HuH-7 (cell line): ENCODE measurements at regions not wholly inside any gene's neighbourhood (a gene's known extent, or its start where the extent isn't known, plus 50 kb on each side); places are given as distances from the start of the nearest gene placed in this dataset.
"Not testable (repeated sequence)": the region's sequence is repeated elsewhere in the genome, so short reads cannot be mapped to it uniquely, and the experiment has no call there.

ENCODE experiments used
- DNase-seq: peaks from one replicate; pipeline ENCODE4 v3.0.0; 2011; ENCODE audit warnings: low spot score

DNA sequence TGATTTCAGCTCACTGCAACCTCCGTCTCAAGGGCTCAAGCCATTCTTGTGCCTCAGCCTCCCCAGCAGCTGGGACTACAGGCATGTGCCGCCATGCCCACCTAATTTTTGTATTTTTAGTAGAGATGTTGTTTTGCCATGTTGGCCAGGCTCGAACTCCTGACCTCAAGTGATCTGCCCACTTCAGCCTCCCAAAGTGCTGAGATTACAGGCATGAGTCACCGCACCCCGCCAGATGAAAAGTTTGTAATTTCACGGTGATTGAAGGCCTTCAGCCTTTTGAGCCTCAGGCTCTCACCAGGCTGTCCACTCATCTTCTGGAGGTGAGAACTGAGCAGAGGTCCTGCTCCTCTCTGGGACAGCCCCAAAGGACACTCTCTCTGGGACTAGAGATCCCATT is 103.2 kb downstream of the HIF1AN start:
- not testable (repeated sequence) for DNase-seq

DNA sequence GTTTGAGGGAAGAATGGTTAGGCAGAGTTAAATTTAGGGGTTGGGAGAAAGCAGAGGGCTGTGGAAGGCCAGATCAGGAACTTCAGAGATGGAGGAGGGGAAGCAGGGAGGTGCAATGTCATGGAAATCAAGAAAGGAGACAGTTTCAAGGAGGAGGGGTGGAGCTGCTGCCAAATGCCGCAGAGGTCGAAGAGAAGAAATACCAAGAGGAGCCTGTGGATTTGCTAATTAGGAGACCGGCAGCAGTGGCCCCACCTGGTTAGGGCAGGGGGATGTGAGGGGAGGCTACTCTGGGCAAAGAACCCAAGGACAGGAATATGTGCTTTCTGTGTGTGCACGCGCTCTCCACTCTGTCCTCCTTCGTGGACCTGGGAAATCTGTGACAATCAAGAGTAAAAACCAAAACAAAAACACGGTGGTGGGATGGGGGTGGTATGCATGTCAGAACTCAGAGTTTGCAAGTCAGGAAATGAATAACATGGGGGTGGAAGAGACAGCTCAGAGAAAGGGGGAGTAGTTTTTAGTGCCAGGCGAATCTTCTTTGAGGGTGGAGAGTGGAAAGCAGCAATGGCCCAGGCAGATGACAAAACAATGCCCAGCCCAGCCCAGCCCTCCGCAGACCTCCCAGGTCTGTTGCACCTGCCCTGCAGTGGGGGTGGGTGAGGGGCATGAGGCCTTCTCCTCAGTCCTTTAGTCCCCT is 102.9 kb upstream of the PAX2 start:
- no peak for DNase-seq

- DNase-seq, result no peak
Observed at GRCh38 chr10:100645091-100645490, 100.3 kb upstream of the PAX2 start.

DNA sequence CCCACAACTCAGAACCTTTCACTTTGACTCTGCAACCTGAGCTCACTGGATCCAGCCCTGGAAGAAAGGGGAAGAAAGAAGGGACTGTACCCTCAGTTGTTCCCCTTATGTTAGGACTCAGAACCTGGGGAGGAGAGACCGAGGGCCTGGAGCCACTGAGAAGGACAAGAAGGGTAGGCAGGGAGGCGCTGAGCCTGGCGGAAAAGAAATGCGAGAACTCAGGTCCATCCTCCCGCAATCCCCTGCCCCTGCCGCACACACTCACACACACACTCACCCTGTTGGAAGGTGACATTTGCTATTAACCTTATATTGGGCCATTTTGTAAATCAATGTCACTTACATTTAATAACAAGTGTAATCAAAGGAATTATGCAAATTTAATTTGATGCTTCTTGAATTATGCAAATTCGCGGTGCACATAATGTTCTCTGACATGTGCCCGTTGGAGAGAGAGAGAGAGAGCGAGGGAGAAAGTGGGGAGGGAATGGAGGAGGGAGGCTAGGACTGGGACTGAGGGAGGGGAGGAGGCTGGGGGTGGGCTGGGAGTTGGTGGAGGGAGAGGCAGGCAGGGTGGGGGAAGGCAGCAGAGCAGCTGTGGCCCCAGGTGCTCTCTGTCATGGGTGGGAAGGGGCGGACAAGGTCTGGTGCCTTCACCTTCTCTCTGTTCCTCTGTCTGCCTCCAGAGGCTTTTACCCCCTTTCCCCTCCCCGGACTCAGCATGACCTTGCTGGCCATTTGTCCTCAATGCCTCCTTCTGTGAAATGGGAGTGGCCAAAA is 99.6 kb upstream of the PAX2 start:
- DNase-seq, result no peak

DNA sequence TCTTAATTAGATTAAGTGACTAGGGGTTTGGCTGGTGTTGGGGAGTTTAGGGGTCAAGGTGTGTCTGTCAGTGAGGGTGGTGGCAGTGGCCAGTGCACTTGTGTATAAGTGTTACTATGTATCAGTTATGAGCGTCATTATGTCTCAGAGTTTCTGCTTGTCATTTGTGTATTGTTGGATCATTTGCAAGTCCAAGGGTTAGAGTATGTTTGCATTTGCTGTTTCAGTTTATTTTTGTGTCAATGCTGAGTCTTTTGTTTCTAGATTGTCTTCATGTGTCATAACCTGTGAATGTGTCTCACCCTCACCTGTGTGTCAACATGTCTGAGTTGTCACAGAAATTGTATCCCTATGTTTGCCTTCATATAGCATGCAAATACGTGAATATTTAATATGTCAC is 97.5 kb upstream of the PAX2 start:
- no peak for DNase-seq

DNA sequence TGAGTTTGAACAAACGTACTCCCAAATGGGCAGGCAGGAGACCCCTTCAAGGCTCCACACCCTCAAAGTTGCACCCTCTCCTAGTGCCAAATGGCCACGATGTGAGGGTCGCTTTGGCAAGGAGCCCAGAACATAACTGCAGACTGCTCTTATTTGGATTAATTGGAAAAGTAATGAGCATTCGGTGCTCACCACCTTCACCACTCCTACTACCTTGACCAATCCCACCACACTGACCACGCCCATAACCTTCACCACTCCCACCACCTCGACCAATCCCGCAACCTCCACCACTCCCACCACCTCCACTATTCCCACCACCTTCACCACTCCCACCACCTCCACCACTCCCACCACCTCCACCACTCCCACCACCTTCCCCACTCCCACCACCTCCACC is 94.7 kb upstream of the PAX2 start:
- no peak for DNase-seq

GRCh38 chr10:100651099-100651498 is 94.3 kb upstream of the PAX2 start:
- not testable (repeated sequence) for DNase-seq

GRCh38 chr10:100651916-100652315 is 93.5 kb upstream of the PAX2 start:
- DNase-seq, result no peak

DNA sequence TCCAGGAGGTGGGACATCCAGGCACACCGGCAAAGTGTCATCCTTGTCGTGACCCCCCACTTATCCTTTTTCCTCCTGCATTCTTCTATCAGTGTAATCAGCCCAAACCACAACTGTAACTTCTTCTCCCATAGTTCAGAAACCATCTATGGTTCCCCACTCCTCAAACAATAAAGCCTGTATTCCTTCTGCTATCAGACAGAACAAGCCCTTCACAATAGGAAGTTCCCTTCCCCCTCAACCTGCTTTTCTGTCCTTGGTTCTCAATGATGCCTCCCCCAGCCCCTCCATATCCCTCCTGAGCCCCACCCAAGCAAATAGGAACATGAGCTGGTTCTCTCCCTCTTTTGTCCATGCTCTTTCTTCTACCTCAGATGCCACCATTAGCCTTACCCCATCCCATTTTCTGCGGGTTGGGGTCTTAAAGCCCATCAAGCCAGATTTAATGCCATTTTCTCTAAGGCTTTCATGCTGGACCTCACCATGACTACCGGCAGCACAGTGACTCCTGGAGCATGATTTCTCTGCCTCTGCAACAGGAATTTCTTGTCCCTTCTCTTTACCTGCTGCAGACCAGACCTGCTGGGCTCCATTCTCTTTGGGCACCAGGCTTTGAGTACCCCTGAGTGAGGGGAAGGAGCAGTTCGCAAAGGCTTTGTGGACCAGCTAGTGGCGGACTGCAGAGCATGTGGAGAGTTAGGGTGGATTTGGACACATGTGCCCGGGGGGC is 92.8 kb upstream of the PAX2 start:
- DNase-seq, result no peak

DNA sequence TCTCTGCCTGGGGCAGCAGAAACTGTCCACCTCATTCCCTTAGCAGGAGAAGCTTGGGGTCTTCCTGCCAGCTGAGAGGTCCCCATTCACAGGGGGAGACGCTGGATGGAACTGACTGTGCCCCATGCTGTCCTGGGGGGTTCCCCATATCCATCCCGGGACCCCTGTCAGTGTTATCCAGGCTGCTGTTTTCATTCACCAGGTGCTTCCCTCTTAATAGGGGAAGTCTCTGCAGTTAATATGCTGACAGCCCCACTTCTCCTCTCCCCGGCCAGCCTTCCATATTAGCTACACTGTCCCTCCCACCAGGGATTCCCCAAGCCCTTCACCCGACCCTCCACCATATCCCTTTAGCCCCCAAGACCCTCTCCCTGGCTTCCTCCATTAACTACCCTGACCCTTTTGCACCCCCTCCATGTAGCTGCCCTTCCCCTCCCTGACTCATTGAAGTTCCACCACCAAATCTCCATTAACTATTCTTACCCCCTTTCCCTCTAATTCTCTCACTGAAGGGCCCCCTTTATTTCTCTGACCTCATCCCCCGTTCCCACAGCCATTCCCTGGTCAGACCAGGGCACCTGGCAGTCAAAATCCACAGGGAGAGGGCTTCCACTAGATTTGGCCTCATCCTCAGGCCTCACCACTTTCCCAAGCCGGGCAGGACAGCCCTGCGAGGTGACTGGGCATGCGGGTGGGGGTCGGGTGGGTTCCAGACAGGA is 92.0 kb upstream of the PAX2 start:
- no peak for DNase-seq

GRCh38 chr10:100653957-100654781 is 91.2 kb upstream of the PAX2 start:
- no peak for DNase-seq

- no peak for DNase-seq
Observed at GRCh38 chr10:100654782-100655325, 90.5 kb upstream of the PAX2 start.

- no peak for DNase-seq
Observed at GRCh38 chr10:100655326-100655759, 90.0 kb upstream of the PAX2 start.

DNA sequence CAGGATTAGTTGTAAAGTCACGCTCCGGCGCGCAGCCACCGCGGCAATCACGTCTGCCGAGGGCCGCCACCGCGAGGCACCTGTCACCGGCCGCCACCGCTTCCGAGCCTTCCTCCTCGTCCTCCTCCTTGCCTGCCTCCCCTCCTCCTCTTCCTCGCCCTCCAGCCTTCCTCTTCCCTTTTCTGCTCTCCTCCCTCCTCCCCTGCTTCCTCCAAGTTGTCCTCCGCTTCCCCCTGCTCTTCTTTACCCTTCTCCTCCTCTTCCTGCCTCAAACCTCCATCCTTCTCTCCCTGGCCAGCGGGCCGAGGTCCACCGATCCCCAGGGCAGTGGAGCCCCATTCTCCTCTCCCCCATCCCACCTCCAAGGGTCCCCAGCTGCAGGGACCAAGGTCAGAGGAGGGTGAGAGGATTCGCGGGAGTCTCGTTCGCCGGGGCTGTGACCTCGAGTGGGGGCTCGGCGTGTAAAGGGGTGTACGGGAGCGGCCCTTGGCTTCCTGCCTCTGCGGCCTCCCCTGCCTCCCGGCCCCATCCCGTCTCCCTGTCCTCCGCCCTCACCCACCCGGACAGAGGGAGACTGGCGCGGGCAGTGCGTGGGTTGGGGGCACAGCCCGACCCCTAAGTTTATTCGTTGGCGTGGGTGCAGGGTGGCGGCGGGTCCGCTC is 89.5 kb upstream of the PAX2 start:
- DNase-seq, result no peak

- peak; percentile 41 for DNase-seq
Observed at GRCh38 chr10:100656454-100656853, 88.9 kb upstream of the PAX2 start.

DNA sequence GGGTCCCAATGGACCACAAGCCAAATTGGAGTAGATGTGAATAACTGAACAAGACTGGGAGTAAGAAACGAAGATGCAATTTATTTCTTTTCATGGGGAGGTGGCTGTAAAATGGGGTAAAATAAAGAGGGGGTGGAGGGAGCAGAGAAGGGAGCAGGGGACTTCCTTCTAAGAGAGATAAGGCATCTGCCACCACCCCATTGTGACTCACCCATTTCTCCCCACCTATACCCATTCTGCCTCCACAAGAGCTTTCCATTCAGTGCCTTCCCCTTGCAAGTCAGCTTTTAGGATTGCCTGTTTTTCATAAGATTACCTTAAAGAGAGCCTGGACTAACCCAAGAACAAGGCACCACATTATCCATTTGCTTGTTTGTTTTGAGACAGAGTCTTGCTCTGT is 87.1 kb upstream of the PAX2 start:
- no peak for DNase-seq

DNA sequence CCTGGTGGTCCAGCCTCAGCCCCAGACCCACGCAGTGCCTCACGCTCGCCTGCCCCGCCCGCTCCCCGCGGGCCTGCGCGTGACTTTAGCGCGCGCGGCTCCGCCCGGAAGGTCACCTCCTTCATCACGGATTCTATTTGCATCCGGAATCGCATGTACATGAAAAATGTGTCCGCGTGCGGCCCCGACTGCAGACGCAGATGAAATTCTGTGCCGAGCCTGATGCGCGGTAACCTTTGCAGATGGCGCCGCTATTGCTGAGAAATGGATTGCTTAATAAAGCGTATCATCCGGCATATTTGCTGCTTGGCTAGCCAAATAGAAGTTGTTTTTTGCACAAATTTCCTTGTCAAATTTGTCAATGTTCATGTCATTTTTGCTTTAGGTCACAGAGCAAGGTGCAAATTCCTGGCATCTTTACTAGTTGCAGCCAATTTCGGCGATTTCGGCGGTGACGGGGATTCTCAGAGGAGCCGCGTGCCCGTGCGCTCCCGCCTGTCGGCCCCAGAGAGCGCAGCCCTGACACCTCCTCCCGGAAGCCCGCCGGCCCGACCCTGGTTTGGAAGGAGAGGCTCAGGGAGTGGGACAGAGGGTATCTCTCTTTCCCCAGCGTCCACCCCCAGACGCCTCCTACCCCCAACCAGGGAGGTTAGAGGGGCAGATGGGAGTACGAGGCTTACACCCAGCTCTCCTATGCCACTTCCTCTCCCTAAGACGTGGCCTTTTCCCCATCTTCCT is 85.9 kb upstream of the PAX2 start:
- DNase-seq, result no peak

DNA sequence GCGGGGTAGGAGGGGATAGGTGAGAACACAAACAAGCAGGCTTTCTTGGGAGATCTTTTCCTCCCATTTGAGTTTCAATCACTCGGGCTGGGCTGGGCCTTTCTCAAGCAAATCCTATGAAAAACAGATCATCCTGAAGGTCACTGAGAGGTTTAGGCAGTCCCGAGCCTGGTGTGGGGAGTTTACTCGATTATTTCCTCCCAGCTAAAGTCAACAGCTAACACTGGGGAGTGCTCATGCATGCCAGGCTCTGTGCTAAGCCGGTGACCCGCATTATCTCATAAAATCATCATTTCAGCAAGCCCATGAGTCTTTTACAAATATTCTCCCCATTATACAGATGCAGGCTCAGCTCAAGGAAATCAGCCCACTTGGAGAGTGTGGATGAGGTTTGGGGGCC is 85.0 kb upstream of the PAX2 start:
- no peak for DNase-seq

DNA sequence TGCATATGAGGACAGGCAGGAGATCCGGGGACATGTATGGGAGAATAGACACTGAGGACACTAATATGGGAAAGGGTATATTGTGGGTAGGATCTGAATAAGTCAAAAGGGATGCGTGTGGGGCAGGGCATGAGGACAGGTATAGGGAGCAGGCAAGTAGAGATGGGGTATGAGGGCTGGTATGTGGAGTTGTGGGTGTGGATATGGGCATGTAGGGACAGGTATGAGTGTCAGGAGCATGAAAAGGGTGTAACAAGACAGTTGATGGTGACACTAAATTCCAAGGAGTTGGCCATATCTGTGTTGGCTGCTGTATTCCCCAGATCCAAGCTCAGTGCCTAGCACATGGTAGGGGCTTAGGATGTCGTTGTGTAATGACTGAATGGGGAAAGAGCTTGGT is 84.4 kb upstream of the PAX2 start:
- no peak for DNase-seq

- DNase-seq, result no peak
Observed at GRCh38 chr10:100661520-100661919, 83.9 kb upstream of the PAX2 start.
